ENCODE measurements at regions not wholly inside any gene's neighbourhood (a gene's known extent, or its start where the extent isn't known, plus 50 kb on each side); places are given as distances from the start of the nearest gene placed in this dataset.

- Histone ChIP-seq H3K79me1 (ENCODE audit: low read depth, low read length) (no peaks in the 10 kb centered on the region), H4K5ac (ENCODE audit: insufficient read length, low read depth, low read length) (no peak overlapping the region), H4K8ac (ENCODE audit: extremely low read depth, insufficient read depth, low read length) (no peak overlapping the region), H3K23me2 (ENCODE audit: low read depth, low read length) (no peaks in the 10 kb centered on the region), H3K56ac (replicated peaks; ENCODE audit: insufficient read length, low read depth, low read length) (no peak overlapping the region), H3K27me3 (replicated peaks in 1 of 4; ENCODE audit: control insufficient read depth in 3 of 4, extremely low read depth in 1 of 4, insufficient read depth in 3 of 4, low read length in 3 of 4) (peaks cover 0 to 1% (median 0%) of the 10 kb centered on the region in 4 experiments; a peak in 1 of 7 replicates), H3K27ac (ENCODE audit: low read depth, low read length) (no peak overlapping the region), H3K4me3 (ENCODE audit: extremely low read depth in 1 of 4, insufficient read depth in 2 of 4, low read depth in 3 of 4, low read length in 4 of 4) (no peak overlapping the region), H3K9ac (replicated peaks in 1 of 4; ENCODE audit: extremely low read depth in 1 of 4, low read depth in 3 of 4, low read length in 3 of 4) (no peak overlapping the region), H4K91ac (replicated peaks; ENCODE audit: insufficient read length, low read length) (no peak overlapping the region), H2BK5ac (ENCODE audit: low read depth, low read length) (no peak overlapping the region), H3K4me1 (replicated peaks in 1 of 4; ENCODE audit: control insufficient read depth in 3 of 4, insufficient read depth in 4 of 4, low read length in 3 of 4) (no peaks in the 10 kb centered on the region), H2AK5ac (ENCODE audit: low read depth, low read length) (no peak overlapping the region), H3K4me2 (ENCODE audit: insufficient read depth in 1 of 2, low read depth in 2 of 2, low read length in 2 of 2) (no peak overlapping the region), H3K9me3 (ENCODE audit: insufficient read depth in 2 of 2, low read depth in 1 of 2, low read length in 1 of 2) (no peaks in the 10 kb centered on the region), H2BK20ac (ENCODE audit: low read length) (no peak overlapping the region), H2AFZ (ENCODE audit: low read length) (no peak overlapping the region), H3K23ac (ENCODE audit: insufficient read length) (no peak overlapping the region), H3K14ac (ENCODE audit: insufficient read length) (no peak overlapping the region), H2BK12ac (ENCODE audit: low read depth, low read length) (no peak overlapping the region), H2BK120ac (replicated peaks; ENCODE audit: low read depth, low read length) (no peak overlapping the region), H3K36me3 (ENCODE audit: control insufficient read depth in 2 of 4, insufficient read depth in 4 of 4, low read length in 3 of 4) (no peaks in the 10 kb centered on the region), H3K18ac (ENCODE audit: extremely low read depth, low read length) (no peak overlapping the region), H4K20me1 (replicated peaks in 1 of 2; ENCODE audit: control insufficient read depth in 1 of 2, insufficient read depth in 2 of 2, low read length in 2 of 2) (no peaks in the 10 kb centered on the region), H3K4ac (replicated peaks; ENCODE audit: insufficient read length, low read depth, low read length) (no peak overlapping the region), H2BK15ac (ENCODE audit: low read length) (no peak overlapping the region), H3K79me2 (ENCODE audit: control insufficient read depth in 1 of 2, insufficient read depth in 2 of 2, low read length in 2 of 2) (no peaks in the 10 kb centered on the region)
- ChIA-PET POLR2A (ENCODE audit: partially characterized antibody) (no interaction called here), CTCF (ENCODE audit: partially characterized antibody) (no interaction called here)
- 78% methylated on average over 2 of the region's 2 CpGs; no CpG with 5 or more reads in 1 of the 2 experiments for WGBS, 2 experiments (ENCODE audit: extremely low coverage in 1 of 2, insufficient coverage in 1 of 2, insufficient read length in 1 of 2, insufficient replicate concordance in 2 of 2, low coverage in 1 of 2, low lambda C conversion rate in 2 of 2, missing lambda C conversion rate in 1 of 2)
- no peak for DNase-seq (ENCODE audit: low read depth in 1 of 2, low spot score in 2 of 2)
- no peak for TF ChIP-seq JUND (IDR thresholded peaks at IDR 0.05; ENCODE audit: low read length)
- no peak for TF ChIP-seq RFX5 (IDR thresholded peaks at IDR 0.05; ENCODE audit: borderline replicate concordance, low read depth, low read length)
- no peak for TF ChIP-seq KDM5A (IDR thresholded peaks at IDR 0.05; ENCODE audit: low read length)
- no peak for TF ChIP-seq TAF1 (IDR thresholded peaks at IDR 0.05; ENCODE audit: low read depth, low read length)
- no peak for TF ChIP-seq GTF2F1 (IDR thresholded peaks at IDR 0.05; ENCODE audit: borderline replicate concordance, low read depth, low read length)
- TF ChIP-seq ATF2 (IDR thresholded peaks at IDR 0.05; ENCODE audit: low read length) = no peak
- no peak for FAIRE-seq
Measured at GRCh38 chr5:7012057-7012456, 298.8 kb downstream of the TENT4A start.

All from H1 (cell line).